ENCODE measurements at regions not wholly inside any gene's neighbourhood (a gene's known extent, or its start where the extent isn't known, plus 50 kb on each side); places are given as distances from the start of the nearest gene placed in this dataset.
"Not testable (repeated sequence)": the region's sequence is repeated elsewhere in the genome, so short reads cannot be mapped to it uniquely, and the experiment has no call there.

- Mint-ChIP-seq H3K9me3 (peaks cover 0 to 20% (median 8%) of the 10 kb centered on the region in 7 donors), H3K4me1 (no peaks in the 10 kb centered on the region), H3K27ac (no peak overlapping the region), H3K4me3 (no peak overlapping the region), H3K36me3 (no peaks in the 10 kb centered on the region), H3K27me3 (peaks cover 0 to 4% (median 0%) of the 10 kb centered on the region in 3 donors)
- DNase-seq (no peak), ATAC-seq (ENCODE audit: low read depth in 2 of 2) (no peak)
Observed at GRCh38 chr6:50899306-50899870, 80.7 kb downstream of the TFAP2B start.

GRCh38 chr6:50902260-50902659 lies 83.6 kb downstream of the TFAP2B start:
- H3K4me3 Mint-ChIP-seq: no peak overlapping the region
- no peaks in the 10 kb centered on the region for H3K36me3 Mint-ChIP-seq
- no peak for ATAC-seq (ENCODE audit: low read depth in 2 of 2)
- no peak overlapping the region for H3K27ac Mint-ChIP-seq
- H3K9me3 Mint-ChIP-seq: peaks cover 0 to 9% (median 3%) of the 10 kb centered on the region in 7 donors
- H3K27me3 Mint-ChIP-seq: peaks cover 0 to 4% (median 0%) of the 10 kb centered on the region in 3 donors
- DNase-seq: no peak
- H3K4me1 Mint-ChIP-seq: no peaks in the 10 kb centered on the region

GRCh38 chr6:50905297-50905696 lies 86.6 kb downstream of the TFAP2B start:
- ATAC-seq (ENCODE audit: low read depth in 2 of 2): no peak
- DNase-seq: no peak
- Mint-ChIP-seq H3K36me3 (no peaks in the 10 kb centered on the region), H3K9me3 (peaks cover 0 to 9% (median 3%) of the 10 kb centered on the region in 7 donors), H3K4me3 (no peak overlapping the region), H3K4me1 (no peaks in the 10 kb centered on the region), H3K27ac (no peak overlapping the region), H3K27me3 (peaks cover 0 to 8% (median 0%) of the 10 kb centered on the region in 3 donors)

GRCh38 chr6:50907565-50907964 lies 88.9 kb downstream of the TFAP2B start:
- no peak overlapping the region for H3K27ac Mint-ChIP-seq
- H3K4me3 Mint-ChIP-seq: no peak overlapping the region
- peaks cover 0 to 4% (median 0%) of the 10 kb centered on the region in 3 donors for H3K27me3 Mint-ChIP-seq
- no peaks in the 10 kb centered on the region for H3K36me3 Mint-ChIP-seq
- ATAC-seq (ENCODE audit: low read depth in 2 of 2): no peak
- no peaks in the 10 kb centered on the region for H3K4me1 Mint-ChIP-seq
- H3K9me3 Mint-ChIP-seq: peaks cover 0 to 7% (median 3%) of the 10 kb centered on the region in 7 donors
- DNase-seq: no peak

- H3K4me1 Mint-ChIP-seq: no peaks in the 10 kb centered on the region
- no peaks in the 10 kb centered on the region for H3K36me3 Mint-ChIP-seq
- H3K9me3 Mint-ChIP-seq: peaks cover 0 to 15% (median 10%) of the 10 kb centered on the region in 7 donors
- no peaks in the 10 kb centered on the region for H3K27me3 Mint-ChIP-seq
- ATAC-seq (ENCODE audit: low read depth in 2 of 2) (no peak), DNase-seq (no peak)
- no peak overlapping the region for H3K4me3 Mint-ChIP-seq
- no peak overlapping the region for H3K27ac Mint-ChIP-seq
Observed at GRCh38 chr6:50913105-50913770, 94.6 kb downstream of the TFAP2B start.

GRCh38 chr6:50921378-50921777 lies 102.7 kb downstream of the TFAP2B start:
- H3K9me3 Mint-ChIP-seq: peaks cover 3 to 29% (median 13%) of the 10 kb centered on the region in 7 donors
- H3K4me3 Mint-ChIP-seq; H3K36me3 Mint-ChIP-seq; ATAC-seq (ENCODE audit: low read depth in 2 of 2); DNase-seq; H3K27ac Mint-ChIP-seq; H3K27me3 Mint-ChIP-seq; H3K4me1 Mint-ChIP-seq: not testable (repeated sequence)

- H3K27me3 Mint-ChIP-seq: no peaks in the 10 kb centered on the region
- H3K4me1 Mint-ChIP-seq: no peaks in the 10 kb centered on the region
- no peak overlapping the region for H3K27ac Mint-ChIP-seq
Observed at GRCh38 chr6:50921968-50922367, 103.3 kb downstream of the TFAP2B start.

GRCh38 chr6:50922579-50923525 lies 104.2 kb downstream of the TFAP2B start:
- Mint-ChIP-seq H3K9me3 (peaks cover 3 to 29% (median 13%) of the 10 kb centered on the region in 7 donors), H3K4me3 (no peak overlapping the region), H3K36me3 (peaks cover 0 to 8% of the 10 kb centered on the region in 2 donors), H3K27me3 (no peaks in the 10 kb centered on the region), H3K27ac (no peak overlapping the region), H3K4me1 (no peaks in the 10 kb centered on the region)
- ATAC-seq (ENCODE audit: low read depth in 2 of 2): no peak
- DNase-seq: no peak

More at GRCh38 chr6:50921968-50922367, 103.3 kb downstream of the TFAP2B start:
- DNase-seq: no peak
- Mint-ChIP-seq H3K36me3 (peaks cover 0 to 8% of the 10 kb centered on the region in 2 donors), H3K4me3 (no peak overlapping the region), H3K9me3 (peaks cover 3 to 29% (median 13%) of the 10 kb centered on the region in 7 donors)
- no peak for ATAC-seq (ENCODE audit: low read depth in 2 of 2)

GRCh38 chr6:50924758-50925157 lies 106.1 kb downstream of the TFAP2B start:
- no peak for DNase-seq
- Mint-ChIP-seq H3K4me3 (no peak overlapping the region), H3K9me3 (peaks cover 3 to 26% (median 11%) of the 10 kb centered on the region in 7 donors), H3K27me3 (no peaks in the 10 kb centered on the region), H3K27ac (no peak overlapping the region), H3K4me1 (no peaks in the 10 kb centered on the region), H3K36me3 (peaks cover 0 to 8% of the 10 kb centered on the region in 2 donors)
- no peak for ATAC-seq (ENCODE audit: low read depth in 2 of 2)

GRCh38 chr6:50925548-50925947 lies 106.9 kb downstream of the TFAP2B start:
- Mint-ChIP-seq H3K4me3 (no peak overlapping the region), H3K9me3 (peaks cover 3 to 19% (median 9%) of the 10 kb centered on the region in 7 donors), H3K27ac (no peak overlapping the region), H3K36me3 (peaks cover 0 to 8% of the 10 kb centered on the region in 2 donors), H3K27me3 (no peaks in the 10 kb centered on the region), H3K4me1 (no peaks in the 10 kb centered on the region)
- no peak for ATAC-seq (ENCODE audit: low read depth in 2 of 2)
- DNase-seq: no peak

- H3K36me3 Mint-ChIP-seq: peaks cover 0 to 8% of the 10 kb centered on the region in 2 donors
- ATAC-seq (ENCODE audit: low read depth in 2 of 2) (no peak), DNase-seq (no peak)
- peaks cover 3 to 17% (median 6%) of the 10 kb centered on the region in 7 donors for H3K9me3 Mint-ChIP-seq
- no peaks in the 10 kb centered on the region for H3K27me3 Mint-ChIP-seq
- H3K4me1 Mint-ChIP-seq: no peaks in the 10 kb centered on the region
- no peak overlapping the region for H3K4me3 Mint-ChIP-seq
- no peak overlapping the region for H3K27ac Mint-ChIP-seq
Observed at GRCh38 chr6:50925981-50926380, 107.3 kb downstream of the TFAP2B start.

GRCh38 chr6:50927800-50928199 lies 109.1 kb downstream of the TFAP2B start:
- Mint-ChIP-seq H3K36me3 (peaks cover 0 to 2% of the 10 kb centered on the region in 2 donors), H3K4me3 (no peak overlapping the region), H3K9me3 (peaks cover 0 to 7% (median 3%) of the 10 kb centered on the region in 7 donors), H3K27ac (no peak overlapping the region), H3K4me1 (no peaks in the 10 kb centered on the region), H3K27me3 (no peaks in the 10 kb centered on the region)
- ATAC-seq (ENCODE audit: low read depth in 2 of 2) (no peak), DNase-seq (no peak)

- Mint-ChIP-seq H3K36me3 (no peaks in the 10 kb centered on the region), H3K27me3 (no peaks in the 10 kb centered on the region), H3K4me1 (no peaks in the 10 kb centered on the region), H3K4me3 (no peak overlapping the region), H3K9me3 (peaks cover 0 to 3% (median under 1%) of the 10 kb centered on the region in 7 donors), H3K27ac (no peak overlapping the region)
- DNase-seq (no peak), ATAC-seq (ENCODE audit: low read depth in 2 of 2) (no peak)
Observed at GRCh38 chr6:50929323-50929722, 110.7 kb downstream of the TFAP2B start.

All from naive B cell (primary cell).